Astrocyte of the spinal cord (primary cell): ENCODE measurements at regions not wholly inside any gene's neighbourhood (a gene's known extent, or its start where the extent isn't known, plus 50 kb on each side); places are given as distances from the start of the nearest gene placed in this dataset.
A peak's percentile ranks its signal among the peaks of the same experiment; 100 is the strongest.

Source experiments
- DNase-seq: peaks from one replicate; pipeline ENCODE4 v3.0.0; 2011; ENCODE audit warnings: low read depth, low spot score
- H3K4me3 ChIP-seq: 2 replicates; pipeline ENCODE4 v1.5.1; 2011; ENCODE audit warnings: low read depth, mild to moderate bottlenecking, low read length, moderate library complexity
- CTCF ChIP-seq: IDR thresholded peaks from 2 replicates; pipeline ENCODE4 v1.5.1; 2012; ENCODE audit warnings: low read depth, mild to moderate bottlenecking, low read length, inconsistent platforms
- in situ Hi-C: cut with HindIII; loops from 2 replicates; pipeline ENCODE4 v1.10.0; 2017; ENCODE audit warnings: low sequenced_read_pairs

GRCh38 chr10:3312403-3312940 lies 139.9 kb upstream of the PITRM1 start:
- no peak for TF ChIP-seq CTCF
- in situ Hi-C loops, result no loop called here
- H3K4me3 ChIP-seq, result no peak overlapping the region
- no peak for DNase-seq

GRCh38 chr10:3310016-3310784 lies 137.6 kb upstream of the PITRM1 start:
- no peak for TF ChIP-seq CTCF
- no peak overlapping the region for H3K4me3 ChIP-seq
- in situ Hi-C loops, result no loop called here
- DNase-seq, result no peak

GRCh38 chr10:3306050-3306449 lies 133.5 kb upstream of the PITRM1 start:
- H3K4me3 ChIP-seq, result no peak overlapping the region
- DNase-seq, result no peak
- in situ Hi-C loops, result no loop called here
- TF ChIP-seq CTCF, result no peak

- in situ Hi-C loops, result no loop called here
- TF ChIP-seq CTCF, result no peak
Measured at GRCh38 chr10:3295582-3296151, 123.1 kb upstream of the PITRM1 start.

GRCh38 chr10:3294919-3295581 lies 122.5 kb upstream of the PITRM1 start:
- peak; percentile 18 for TF ChIP-seq CTCF
- in situ Hi-C loops, result no loop called here

More at GRCh38 chr10:3295582-3296151, 123.1 kb upstream of the PITRM1 start:
- H3K4me3 ChIP-seq, result no peak overlapping the region
- no peak for DNase-seq

GRCh38 chr10:3293581-3294431 lies 121.2 kb upstream of the PITRM1 start:
- DNase-seq, result peak; percentile 41
- TF ChIP-seq CTCF, result no peak
- in situ Hi-C loops, result no loop called here
- H3K4me3 ChIP-seq, result no peak overlapping the region

More at GRCh38 chr10:3294919-3295581, 122.5 kb upstream of the PITRM1 start:
- no peak overlapping the region for H3K4me3 ChIP-seq
- DNase-seq, result peak; percentile 23
